Endodermal cell (in vitro differentiated cells): ENCODE measurements at regions not wholly inside any gene's neighbourhood (a gene's known extent, or its start where the extent isn't known, plus 50 kb on each side); places are given as distances from the start of the nearest gene placed in this dataset.

Experiments used
- DNase-seq: peaks from one replicate; pipeline ENCODE4 v3.0.0-alpha.2; 2017
- H3K27ac ChIP-seq: 2 replicates; pipeline ENCODE4 v1.5.1; 2013; ENCODE audit warnings: mild to moderate bottlenecking, low read depth, low read length, moderate library complexity
- H3K27me3 ChIP-seq: 2 replicates; pipeline ENCODE4 v1.6.1; 2013; ENCODE audit warnings: mild to moderate bottlenecking, low read length, moderate library complexity; ENCODE audit not compliant: insufficient read depth, control insufficient read depth, poor library complexity, severe bottlenecking
- H3K36me3 ChIP-seq: 2 replicates; pipeline ENCODE4 v1.7.0; 2013; ENCODE audit warnings: mild to moderate bottlenecking, low read length, moderate library complexity; ENCODE audit not compliant: control insufficient read depth, insufficient read depth
- H3K4me1 ChIP-seq: one replicate; pipeline ENCODE4 v1.7.0; 2013; ENCODE audit warnings: low read length; ENCODE audit not compliant: control insufficient read depth, insufficient read depth
- H3K4me3 ChIP-seq: 2 replicates; pipeline ENCODE4 v1.5.1; 2013; ENCODE audit warnings: mild to moderate bottlenecking, low read length, moderate library complexity
- H3K9ac ChIP-seq: 2 replicates; pipeline ENCODE4 v1.6.1; 2013; ENCODE audit warnings: mild to moderate bottlenecking, low read length, moderate library complexity; ENCODE audit not compliant: poor library complexity, severe bottlenecking; ENCODE audit errors: extremely low read depth
- H3K9me3 ChIP-seq: 2 replicates; pipeline ENCODE4 v1.6.1; 2013; ENCODE audit warnings: mild to moderate bottlenecking, low read length, moderate library complexity; ENCODE audit not compliant: control insufficient read depth
- H3K27ac Mint-ChIP-seq: 2 replicates; pipeline ENCODE4 v1.8.0; 2020; ENCODE audit warnings: mixed read lengths
- H3K27me3 Mint-ChIP-seq: 2 replicates; pipeline ENCODE4 v1.8.0; 2021; ENCODE audit warnings: mild to moderate bottlenecking, mixed read lengths; ENCODE audit not compliant: insufficient read depth
- H3K36me3 Mint-ChIP-seq: 2 replicates; pipeline ENCODE4 v1.8.0; 2020; ENCODE audit warnings: low read depth, mixed read lengths
- H3K4me1 Mint-ChIP-seq: 2 replicates; pipeline ENCODE4 v1.8.0; 2020; ENCODE audit warnings: mixed read lengths
- H3K4me3 Mint-ChIP-seq: 2 replicates; pipeline ENCODE4 v1.8.0; 2020; ENCODE audit warnings: mild to moderate bottlenecking, moderate library complexity, mixed read lengths
- H3K9me3 Mint-ChIP-seq: 2 replicates; pipeline ENCODE4 v1.8.0; 2020; ENCODE audit warnings: mild to moderate bottlenecking, mixed read lengths
- WGBS, 2 experiments: methylation state at CpG; one replicate each; pipeline versions ENCODE4 v1.1.5 to v1.1.7; 2013; ENCODE audit warnings: missing lambda C conversion rate in 2 of 2, mixed read lengths in 1 of 2; ENCODE audit not compliant: insufficient coverage in 1 of 2, insufficient read length in 1 of 2; 5-methylcytosine and 5-hydroxymethylcytosine counted together
- TF ChIP-seq, protein P1 (sequence below): fragments of 200-600 bp; sonication (generic); conservative IDR thresholded peaks from 2 replicates; pipeline ENCODE4 v1.5.0; 2021; ENCODE audit warnings: antibody characterized with exemption, mild to moderate bottlenecking

DNA sequence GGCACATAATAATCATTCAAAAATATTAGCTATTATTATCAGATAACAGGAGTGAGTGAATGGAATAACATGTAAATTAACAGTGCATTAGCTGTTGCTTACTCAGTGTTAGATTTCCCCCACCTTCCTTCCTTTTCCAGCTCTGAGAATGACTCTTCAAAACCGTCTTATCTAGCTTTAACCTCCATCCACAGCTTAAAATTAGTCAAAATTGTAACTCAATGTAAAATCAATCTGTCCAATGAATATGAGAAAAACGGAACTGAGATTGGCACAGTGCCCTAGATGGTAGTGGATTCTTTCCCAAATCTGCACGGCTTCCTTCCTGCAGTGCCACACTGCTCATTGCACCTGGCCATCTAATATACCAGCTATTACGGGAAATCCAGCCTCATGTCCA is 156.8 kb upstream of the BDNF start:
- H3K27ac ChIP-seq = no peak overlapping the region
- H3K9ac ChIP-seq = no peak overlapping the region
- H3K9me3 ChIP-seq = no peaks in the 10 kb centered on the region
- H3K4me1 ChIP-seq = no peaks in the 10 kb centered on the region
- H3K27me3 ChIP-seq = peaks cover 33% of the 10 kb centered on the region
- H3K27ac Mint-ChIP-seq = no peak overlapping the region
- no peak for DNase-seq
- TF ChIP-seq, protein P1, sequence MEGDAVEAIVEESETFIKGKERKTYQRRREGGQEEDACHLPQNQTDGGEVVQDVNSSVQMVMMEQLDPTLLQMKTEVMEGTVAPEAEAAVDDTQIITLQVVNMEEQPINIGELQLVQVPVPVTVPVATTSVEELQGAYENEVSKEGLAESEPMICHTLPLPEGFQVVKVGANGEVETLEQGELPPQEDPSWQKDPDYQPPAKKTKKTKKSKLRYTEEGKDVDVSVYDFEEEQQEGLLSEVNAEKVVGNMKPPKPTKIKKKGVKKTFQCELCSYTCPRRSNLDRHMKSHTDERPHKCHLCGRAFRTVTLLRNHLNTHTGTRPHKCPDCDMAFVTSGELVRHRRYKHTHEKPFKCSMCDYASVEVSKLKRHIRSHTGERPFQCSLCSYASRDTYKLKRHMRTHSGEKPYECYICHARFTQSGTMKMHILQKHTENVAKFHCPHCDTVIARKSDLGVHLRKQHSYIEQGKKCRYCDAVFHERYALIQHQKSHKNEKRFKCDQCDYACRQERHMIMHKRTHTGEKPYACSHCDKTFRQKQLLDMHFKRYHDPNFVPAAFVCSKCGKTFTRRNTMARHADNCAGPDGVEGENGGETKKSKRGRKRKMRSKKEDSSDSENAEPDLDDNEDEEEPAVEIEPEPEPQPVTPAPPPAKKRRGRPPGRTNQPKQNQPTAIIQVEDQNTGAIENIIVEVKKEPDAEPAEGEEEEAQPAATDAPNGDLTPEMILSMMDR = no peak
- no peak overlapping the region for H3K4me3 Mint-ChIP-seq
- WGBS, 2 experiments = 85 to 88% methylated on average over 2 to 4 of the region's 4 CpGs
- peaks cover 16% of the 10 kb centered on the region for H3K27me3 Mint-ChIP-seq
- no peak overlapping the region for H3K4me3 ChIP-seq
- no peaks in the 10 kb centered on the region for H3K36me3 Mint-ChIP-seq
- H3K36me3 ChIP-seq = no peaks in the 10 kb centered on the region
- no peaks in the 10 kb centered on the region for H3K9me3 Mint-ChIP-seq
- no peaks in the 10 kb centered on the region for H3K4me1 Mint-ChIP-seq

DNA sequence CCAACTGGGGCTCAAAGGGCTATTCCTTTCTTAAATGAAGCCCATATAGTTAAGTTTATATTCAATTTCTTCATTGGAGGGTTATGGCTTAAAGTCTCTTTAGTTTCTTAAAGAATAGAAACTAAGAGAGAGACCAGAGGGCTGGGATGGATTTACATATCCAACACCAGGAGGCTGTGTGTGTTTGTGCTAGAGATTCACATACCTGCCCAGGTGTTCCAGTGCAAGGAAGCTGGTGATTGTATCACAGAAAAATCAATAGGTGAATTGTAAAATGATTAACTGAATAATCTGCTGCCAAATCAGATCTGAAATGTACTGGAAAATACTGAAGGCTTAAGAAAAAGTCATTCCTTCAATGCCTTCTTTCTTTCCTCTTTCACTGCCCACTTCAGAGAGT is 148.2 kb upstream of the BDNF start:
- Histone ChIP-seq H3K4me3 (no peak overlapping the region), H3K9ac (no peak overlapping the region), H3K36me3 (no peaks in the 10 kb centered on the region), H3K4me1 (no peaks in the 10 kb centered on the region), H3K27me3 (peaks cover 64% of the 10 kb centered on the region), H3K9me3 (no peaks in the 10 kb centered on the region), H3K27ac (no peak overlapping the region)
- H3K9me3 Mint-ChIP-seq = peaks cover 2% of the 10 kb centered on the region
- no peak overlapping the region for H3K27ac Mint-ChIP-seq
- H3K36me3 Mint-ChIP-seq = no peaks in the 10 kb centered on the region
- H3K4me3 Mint-ChIP-seq = no peak overlapping the region
- DNase-seq = no peak
- peaks cover 51% of the 10 kb centered on the region for H3K27me3 Mint-ChIP-seq
- TF ChIP-seq, protein P1 = no peak
- H3K4me1 Mint-ChIP-seq = no peaks in the 10 kb centered on the region

DNA sequence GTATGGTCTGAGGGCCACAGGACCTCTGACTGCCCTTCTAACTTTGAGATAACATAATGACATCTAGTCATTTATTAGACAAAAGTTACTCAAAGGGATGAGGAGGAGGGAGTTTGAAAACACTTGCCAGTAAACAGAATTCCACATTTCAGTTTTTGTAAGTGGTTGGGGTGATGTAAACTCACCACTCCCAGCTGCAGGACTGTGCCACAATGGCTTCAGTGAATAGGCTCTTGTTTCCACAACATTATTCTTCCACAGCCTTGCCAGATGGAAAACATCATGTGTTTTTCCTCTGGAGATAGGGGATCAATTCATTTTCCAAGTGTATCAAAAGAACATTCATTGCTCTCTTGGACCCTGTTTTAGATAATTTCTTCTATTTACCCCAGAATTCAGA is 147.2 kb upstream of the BDNF start:
- Mint-ChIP-seq H3K27me3 (peaks cover 54% of the 10 kb centered on the region), H3K4me3 (no peak overlapping the region), H3K27ac (no peak overlapping the region), H3K4me1 (no peaks in the 10 kb centered on the region), H3K9me3 (peaks cover 2% of the 10 kb centered on the region), H3K36me3 (no peaks in the 10 kb centered on the region)
- Histone ChIP-seq H3K27me3 (peaks cover 73% of the 10 kb centered on the region), H3K36me3 (no peaks in the 10 kb centered on the region), H3K27ac (no peak overlapping the region), H3K9ac (no peak overlapping the region), H3K4me1 (no peaks in the 10 kb centered on the region), H3K4me3 (no peak overlapping the region), H3K9me3 (peaks cover 6% of the 10 kb centered on the region)
- no peak for DNase-seq
- TF ChIP-seq, protein P1 = no peak
